SK-N-SH (cell line): ENCODE measurements at regions not wholly inside any gene's neighbourhood (a gene's known extent, or its start where the extent isn't known, plus 50 kb on each side); places are given as distances from the start of the nearest gene placed in this dataset.

ENCODE experiments used
- CTCF ChIA-PET: fragments of 300-600, 350-600 bp; formaldehyde crosslinking; extraction: SDS; loops from one replicate; lab custom pipeline; 2021; lab: Yijun Ruan, JAX
- POLR2A ChIA-PET: fragments of 350-600 bp; sonication (Branson Sonifier 250); formaldehyde crosslinking; extraction: SDS; loops from one replicate; lab custom pipeline; 2020; ENCODE audit warnings: antibody characterized with exemption, inconsistent platforms; lab: Yijun Ruan, JAX
- DNase-seq: peaks from one replicate; pipeline ENCODE4 v3.0.0; 2012
- H2AFZ ChIP-seq: fragments of 200-600 bp; sonication (generic); 2 replicates; pipeline ENCODE4 v1.8.1; 2016; ENCODE audit warnings: antibody characterized with exemption, mild to moderate bottlenecking, low read depth
- H3F3A ChIP-seq: fragments of 200-600 bp; sonication (generic); replicated peaks from 2 replicates; pipeline ENCODE3; 2016; ENCODE audit warnings: antibody characterized with exemption, mild to moderate bottlenecking; ENCODE audit not compliant: insufficient read depth
- H3K27ac ChIP-seq, 2 experiments: fragments of 200-500 bp in 1 of 2; fragments of 200-600 bp in 1 of 2; sonication (Bioruptor generic) in 1 of 2; sonication (generic), shearing (Covaris generic) in 1 of 2; 2 replicates each; pipeline versions ENCODE4 v1.5.1 to v1.6.1; 2014 to 2016; ENCODE audit warnings: low read depth in 2 of 2, inconsistent platforms in 1 of 2, low read length in 1 of 2, mild to moderate bottlenecking in 1 of 2, mixed read lengths in 1 of 2
- H3K27me3 ChIP-seq: fragments of 200-600 bp; sonication (generic), shearing (Covaris generic); 2 replicates; pipeline ENCODE4 v1.6.1; 2016; ENCODE audit warnings: mixed run types; ENCODE audit not compliant: insufficient read depth
- H3K36me3 ChIP-seq, 2 experiments: fragments of 200-500 bp in 1 of 2; fragments of 200-600 bp in 1 of 2; sonication (Bioruptor generic) in 1 of 2; sonication (generic) in 1 of 2; replicated peaks in 1 of 2; 2 replicates each; pipeline versions ENCODE3 to v1.5.1; 2014 to 2016; ENCODE audit warnings: low read length in 1 of 2, mild to moderate bottlenecking in 1 of 2; ENCODE audit not compliant: insufficient read depth in 2 of 2, control insufficient read depth in 1 of 2
- H3K4me1 ChIP-seq, 2 experiments: fragments of 200-500 bp in 1 of 2; fragments of 200-600 bp in 1 of 2; sonication (Bioruptor generic) in 1 of 2; sonication (generic), shearing (Covaris generic) in 1 of 2; 2 replicates each; pipeline versions ENCODE4 v1.5.1 to v1.6.1; 2014 to 2016; ENCODE audit warnings: low read depth in 1 of 2, low read length in 1 of 2, mixed run types in 1 of 2; ENCODE audit not compliant: insufficient read depth in 2 of 2, control insufficient read depth in 1 of 2
- H3K4me2 ChIP-seq: fragments of 200-600 bp; sonication (generic), shearing (Covaris generic); 2 replicates; pipeline ENCODE4 v1.6.1; 2017; ENCODE audit warnings: mixed run types
- H3K4me3 ChIP-seq, 2 experiments: fragments of 200-500 bp in 1 of 2; fragments of 200-600 bp in 1 of 2; sonication (Bioruptor generic) in 1 of 2; sonication (generic), shearing (Covaris generic) in 1 of 2; 2 replicates each; pipeline versions ENCODE4 v1.5.1 to v1.8.1; 2014 to 2016; ENCODE audit warnings: low read depth in 2 of 2, inconsistent platforms in 1 of 2, low read length in 1 of 2, mild to moderate bottlenecking in 1 of 2, mixed read lengths in 1 of 2, moderate library complexity in 1 of 2
- H3K79me2 ChIP-seq: fragments of 200-600 bp; sonication (generic); 2 replicates; pipeline ENCODE4 v1.8.1; 2017; ENCODE audit warnings: mild to moderate bottlenecking; ENCODE audit not compliant: insufficient read depth
- H3K9ac ChIP-seq: fragments of 200-600 bp; sonication (generic); 2 replicates; pipeline ENCODE4 v1.6.1; 2017; ENCODE audit warnings: mixed run types
- H3K9me2 ChIP-seq: fragments of 200-600 bp; sonication (generic); 2 replicates; pipeline ENCODE4 v1.6.1; 2017; ENCODE audit warnings: mixed run types
- H3K9me3 ChIP-seq: fragments of 200-600 bp; sonication (generic); 2 replicates; pipeline ENCODE4 v1.6.1; 2017; ENCODE audit warnings: mixed run types, mild to moderate bottlenecking, moderate library complexity
- H4K20me1 ChIP-seq: fragments of 200-600 bp; sonication (generic); 2 replicates; pipeline ENCODE4 v1.6.1; 2017; ENCODE audit warnings: mild to moderate bottlenecking, mixed run types; ENCODE audit not compliant: insufficient read depth
- CHD2 ChIP-seq: fragments of 150-350 bp; IDR thresholded peaks from 2 replicates; pipeline ENCODE4 v1.6.1; 2018; ENCODE audit warnings: low read length; ENCODE audit not compliant: partially characterized antibody
- CTCF ChIP-seq: fragments of 200-600 bp; sonication (generic); IDR thresholded peaks from 2 replicates; pipeline ENCODE4 v1.6.1; 2017; ENCODE audit warnings: antibody characterized with exemption, mild to moderate bottlenecking, moderate library complexity
- ELF1 ChIP-seq: IDR thresholded peaks from 2 replicates; pipeline ENCODE4 v1.4.0; 2012
- EZH2phosphoT487 ChIP-seq: fragments of 200-600 bp; sonication (generic); IDR thresholded peaks from 2 replicates; pipeline ENCODE4 v1.6.1; 2017; ENCODE audit warnings: low read depth, mixed run types, mild to moderate bottlenecking, antibody characterized with exemption, moderate library complexity, borderline replicate concordance
- FOXJ3 ChIP-seq: sonication (generic); formaldehyde crosslinking; IDR thresholded peaks from 2 replicates; pipeline ENCODE4 v1.5.1; 2020; ENCODE audit warnings: mild to moderate bottlenecking, missing genetic modification reagents
- GABPA ChIP-seq: IDR thresholded peaks from 2 replicates; pipeline ENCODE4 v1.4.0; 2012; ENCODE audit warnings: low read depth, mild to moderate bottlenecking
- GATA2 ChIP-seq: sonication (generic); formaldehyde crosslinking; IDR thresholded peaks from 2 replicates; pipeline ENCODE4 v1.5.0; 2020; ENCODE audit warnings: mild to moderate bottlenecking, missing genetic modification reagents
- IRF3 ChIP-seq: fragments of 150-350 bp; IDR thresholded peaks from 2 replicates; pipeline ENCODE4 v1.6.1; 2016; ENCODE audit warnings: mild to moderate bottlenecking, low read depth, low read length
- JUND ChIP-seq: IDR thresholded peaks from 2 replicates; pipeline ENCODE4 v1.4.0; 2012
- MAX ChIP-seq: IDR thresholded peaks from 2 replicates; pipeline ENCODE4 v1.4.0; 2012; ENCODE audit warnings: low read depth
- MXI1 ChIP-seq: IDR thresholded peaks from 2 replicates; pipeline ENCODE4 v1.6.1; 2012; ENCODE audit warnings: mild to moderate bottlenecking, low read depth, low read length, improper control_type of control experiment
- NFIC ChIP-seq: IDR thresholded peaks from 2 replicates; pipeline ENCODE4 v1.4.0; 2012; ENCODE audit warnings: borderline replicate concordance
- PBX3 ChIP-seq: IDR thresholded peaks from 2 replicates; pipeline ENCODE4; 2012
- POLR2AphosphoS5 ChIP-seq: IDR thresholded peaks from 2 replicates; pipeline ENCODE4 v1.6.1; 2012; ENCODE audit warnings: low read depth, low read length
- RAD21 ChIP-seq: IDR thresholded peaks from 2 replicates; pipeline ENCODE4 v1.6.1; 2012; ENCODE audit warnings: mild to moderate bottlenecking, low read length
- REST ChIP-seq: IDR thresholded peaks from 2 replicates; pipeline ENCODE4 v1.6.1; 2012; ENCODE audit warnings: mild to moderate bottlenecking, low read depth, low read length, moderate library complexity
- RFX5 ChIP-seq: IDR thresholded peaks from 2 replicates; pipeline ENCODE4 v1.6.1; 2012; ENCODE audit warnings: mild to moderate bottlenecking, improper control_type of control experiment, low read length
- SIN3A ChIP-seq: IDR thresholded peaks from 2 replicates; pipeline ENCODE4 v1.6.1; 2012; ENCODE audit warnings: low read depth, mild to moderate bottlenecking, low read length, moderate library complexity, borderline replicate concordance
- SMC3 ChIP-seq: IDR thresholded peaks from 2 replicates; pipeline ENCODE4 v1.6.1; 2012; ENCODE audit warnings: low read depth, low read length, improper control_type of control experiment
- TAF1 ChIP-seq: IDR thresholded peaks from 2 replicates; pipeline ENCODE4 v1.6.1; 2012; ENCODE audit warnings: low read depth, mild to moderate bottlenecking, low read length, moderate library complexity, borderline replicate concordance
- USF1 ChIP-seq: IDR thresholded peaks from 2 replicates; pipeline ENCODE4 v1.4.0; 2012; ENCODE audit warnings: low read depth, borderline replicate concordance
- YY1 ChIP-seq: IDR thresholded peaks from 2 replicates; pipeline ENCODE4 v1.4.0; 2012; ENCODE audit warnings: low read depth, mild to moderate bottlenecking
- WGBS: methylation state at CpG from one replicate; pipeline ENCODE4 v1.1.6; 2017; ENCODE audit warnings: low lambda C conversion rate; 5-methylcytosine and 5-hydroxymethylcytosine counted together

- TF ChIP-seq GATA2 (CRISPR knock-in tag) (no peak), GABPA (no peak), TAF1 (no peak), RAD21 (peak; percentile 53), SIN3A (no peak), MAX (no peak), SMC3 (no peak), EZH2phosphoT487 (no peak), JUND (no peak), CHD2 (no peak), CTCF (peak; percentile 41), YY1 (no peak), NFIC (no peak), USF1 (no peak)
- H3K4me3 ChIP-seq: no peak overlapping the region
- H3K27ac ChIP-seq: no peak overlapping the region
- no peaks in the 10 kb centered on the region for H3K79me2 ChIP-seq
- H3K9me3 ChIP-seq: no peaks in the 10 kb centered on the region
- POLR2A ChIA-PET: no interaction called here
- H3F3A ChIP-seq: no peaks in the 10 kb centered on the region
- no peaks in the 10 kb centered on the region for H3K27me3 ChIP-seq
- H3K4me1 ChIP-seq: peaks cover 0 to 2% of the 10 kb centered on the region in 2 experiments; a peak in 2 of 4 replicates
- CTCF ChIA-PET: no interaction called here
- no peak for DNase-seq
- H3K36me3 ChIP-seq: no peaks in the 10 kb centered on the region
- H4K20me1 ChIP-seq: no peaks in the 10 kb centered on the region
- H3K4me2 ChIP-seq: no peak overlapping the region
- no peak overlapping the region for H2AFZ ChIP-seq
- no peaks in the 10 kb centered on the region for H3K9me2 ChIP-seq
- H3K9ac ChIP-seq: no peak overlapping the region
Observed at GRCh38 chr10:106401161-106401560, 763.3 kb downstream of the SORCS1 start.

- 51% methylated on average over 4 of the region's 4 CpGs for WGBS
- Histone ChIP-seq H3F3A (no peaks in the 10 kb centered on the region), H3K27ac (no peak overlapping the region), H3K27me3 (no peaks in the 10 kb centered on the region), H3K36me3 (no peaks in the 10 kb centered on the region), H3K4me2 (no peak overlapping the region), H3K9me3 (no peaks in the 10 kb centered on the region), H3K9me2 (no peaks in the 10 kb centered on the region), H3K9ac (no peak overlapping the region), H3K79me2 (no peaks in the 10 kb centered on the region), H3K4me1 (peaks cover 0 to 3% of the 10 kb centered on the region in 2 experiments; a peak in 2 of 4 replicates), H2AFZ (no peak overlapping the region), H3K4me3 (no peak overlapping the region), H4K20me1 (no peaks in the 10 kb centered on the region)
- no peak for DNase-seq
- CTCF ChIA-PET: no interaction called here
- POLR2A ChIA-PET: no interaction called here
- no peak for TF ChIP-seq FOXJ3 (CRISPR knock-in tag)
- no peak for TF ChIP-seq IRF3
- no peak for TF ChIP-seq ELF1
- no peak for TF ChIP-seq SMC3
- no peak for TF ChIP-seq REST
- no peak for TF ChIP-seq GATA2 (CRISPR knock-in tag)
- no peak for TF ChIP-seq GABPA
- TF ChIP-seq RFX5: no peak
- no peak for TF ChIP-seq POLR2AphosphoS5
- TF ChIP-seq PBX3: no peak
- TF ChIP-seq MXI1: no peak
Observed at GRCh38 chr10:106399112-106399511, 765.4 kb downstream of the SORCS1 start.
